Uterus (tissue), 2 donors: ENCODE measurements at regions not wholly inside any gene's neighbourhood (a gene's known extent, or its start where the extent isn't known, plus 50 kb on each side); places are given as distances from the start of the nearest gene placed in this dataset.

ENCODE experiments used
- CTCF ChIP-seq, 4 experiments: fragments of 200-600 bp in 2 of 4; fragments of 450-650 bp in 2 of 4; sonication (generic) in 2 of 4; IDR thresholded peaks; one replicate each; pipeline ENCODE4 v1.5.1; 2016 to 2019; ENCODE audit warnings: antibody characterized with exemption in 4 of 4, mild to moderate bottlenecking in 2 of 4, moderate library complexity in 1 of 4
- POLR2A ChIP-seq, 2 donors: fragments of 450-650 bp; IDR thresholded peaks; one replicate each; pipeline ENCODE4 v1.6.1; 2016; ENCODE audit warnings: antibody characterized with exemption in 2 of 2, mild to moderate bottlenecking in 1 of 2, moderate library complexity in 1 of 2

GRCh38 chr22:49022816-49023160 lies 804.9 kb downstream of the BRD1 start:
- TF ChIP-seq POLR2A (IDR thresholded peaks at IDR 0.05), result no peak
- no peak for TF ChIP-seq CTCF (IDR thresholded peaks at IDR 0.05)
